Karpas-422 (cell line): ENCODE measurements at regions not wholly inside any gene's neighbourhood (a gene's known extent, or its start where the extent isn't known, plus 50 kb on each side); places are given as distances from the start of the nearest gene placed in this dataset.

Source experiments
- DNase-seq: peaks from one replicate; pipeline ENCODE4 v3.0.0-alpha.2; 2015
- H2AFZ ChIP-seq: fragments of 200-600 bp; sonication (generic); 2 replicates; pipeline ENCODE4 v1.6.1; 2014; ENCODE audit warnings: antibody characterized with exemption, low read length, mixed read lengths
- H3K27ac ChIP-seq: fragments of 200-600 bp; sonication (generic); 2 replicates; pipeline ENCODE4 v1.5.1; 2014; ENCODE audit warnings: mild to moderate bottlenecking, low read length, moderate library complexity
- H3K27me3 ChIP-seq: fragments of 200-600 bp; sonication (generic); 2 replicates; pipeline ENCODE4 v1.6.1; 2014; ENCODE audit warnings: low read length, mixed read lengths
- H3K36me3 ChIP-seq: fragments of 200-600 bp; sonication (generic); 2 replicates; pipeline ENCODE4 v1.6.1; 2014; ENCODE audit warnings: low read length, mixed read lengths; ENCODE audit not compliant: insufficient read depth
- H3K4me1 ChIP-seq: fragments of 200-600 bp; sonication (generic); 2 replicates; pipeline ENCODE4 v1.6.1; 2014; ENCODE audit warnings: mild to moderate bottlenecking, low read length, mixed read lengths
- H3K4me2 ChIP-seq: fragments of 200-600 bp; sonication (generic); 2 replicates; pipeline ENCODE4 v1.6.1; 2014; ENCODE audit warnings: low read length, low read depth, mild to moderate bottlenecking; ENCODE audit not compliant: poor library complexity, severe bottlenecking
- H3K4me3 ChIP-seq: fragments of 200-600 bp; sonication (generic); 2 replicates; pipeline ENCODE4 v1.5.1; 2014; ENCODE audit warnings: mild to moderate bottlenecking, antibody characterized with exemption, low read length, mixed read lengths
- H3K79me2 ChIP-seq: fragments of 200-600 bp; sonication (generic); 2 replicates; pipeline ENCODE4 v1.6.1; 2014; ENCODE audit warnings: mild to moderate bottlenecking, low read length, mixed read lengths
- H3K9ac ChIP-seq: fragments of 200-600 bp; sonication (generic); 2 replicates; pipeline ENCODE4 v1.6.0; 2014; ENCODE audit warnings: low read length
- H3K9me2 ChIP-seq: fragments of 200-600 bp; sonication (generic), shearing (Covaris generic); replicated peaks from 2 replicates; pipeline ENCODE4 v1.6.0; 2014; ENCODE audit warnings: mild to moderate bottlenecking, low read length, moderate library complexity; ENCODE audit not compliant: insufficient read depth
- H3K9me3 ChIP-seq: fragments of 300-700, 200-600 bp; sonication (generic); 2 replicates; pipeline ENCODE4 v1.6.1; 2014; ENCODE audit warnings: low read length, mixed read lengths
- H4K20me1 ChIP-seq: fragments of 200-600 bp; sonication (generic); 2 replicates; pipeline ENCODE4 v1.6.1; 2014; ENCODE audit warnings: mild to moderate bottlenecking, antibody characterized with exemption, low read length, low read depth; ENCODE audit not compliant: insufficient read depth

DNA sequence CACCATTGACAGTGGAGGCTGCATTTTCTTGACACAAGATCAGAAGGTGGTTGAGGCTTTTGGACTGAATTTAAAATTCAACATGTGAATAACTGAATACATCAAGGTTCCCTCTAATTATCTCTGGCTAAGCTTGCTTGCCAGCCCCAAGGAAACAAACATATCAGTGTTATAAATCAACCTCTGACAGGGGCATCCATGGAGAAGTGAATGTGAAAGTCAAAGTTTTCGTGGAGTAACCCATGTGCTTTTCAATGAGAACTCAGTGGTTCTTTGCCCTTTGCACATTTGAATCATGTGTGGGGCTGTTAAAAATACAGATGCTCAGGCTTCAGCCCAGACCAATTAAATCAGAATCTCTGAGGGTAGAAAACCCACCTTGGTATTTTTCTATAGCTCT, 128.9 kb downstream of the LRRC70 start:
- Histone ChIP-seq H3K4me1 (no peaks in the 10 kb centered on the region), H3K36me3 (no peaks in the 10 kb centered on the region), H3K9me2 (no peaks in the 10 kb centered on the region), H2AFZ (no peak overlapping the region), H3K79me2 (no peaks in the 10 kb centered on the region), H3K9ac (no peak overlapping the region), H3K27ac (no peak overlapping the region), H3K4me3 (no peak overlapping the region), H3K4me2 (no peak overlapping the region), H3K9me3 (no peaks in the 10 kb centered on the region), H3K27me3 (no peaks in the 10 kb centered on the region), H4K20me1 (no peaks in the 10 kb centered on the region)
- no peak for DNase-seq

DNA sequence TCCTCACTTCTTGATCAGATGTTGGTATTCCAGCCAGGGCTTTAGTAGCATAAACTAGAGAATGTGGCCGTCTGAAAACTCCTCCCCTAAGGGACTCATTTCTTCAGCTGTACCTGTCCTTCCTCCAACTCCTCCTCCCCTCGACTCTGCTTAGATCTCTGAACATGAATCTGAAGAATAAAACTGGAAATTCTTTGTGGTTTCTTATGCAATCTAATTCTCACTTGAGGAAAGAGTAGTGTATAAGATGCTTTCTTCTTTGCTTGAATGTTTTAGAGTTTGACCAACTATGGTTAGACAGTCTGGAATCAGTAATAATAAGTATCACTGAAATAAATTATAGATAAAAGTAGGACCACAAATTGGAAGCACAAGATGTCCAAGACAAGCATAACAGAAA, 128.5 kb downstream of the LRRC70 start:
- DNase-seq, result no peak
- no peaks in the 10 kb centered on the region for H3K79me2 ChIP-seq
- H3K27me3 ChIP-seq, result no peaks in the 10 kb centered on the region
- H4K20me1 ChIP-seq, result no peaks in the 10 kb centered on the region
- H3K27ac ChIP-seq, result no peak overlapping the region
- H2AFZ ChIP-seq, result no peak overlapping the region
- no peaks in the 10 kb centered on the region for H3K4me1 ChIP-seq
- H3K4me3 ChIP-seq, result no peak overlapping the region
- no peaks in the 10 kb centered on the region for H3K9me3 ChIP-seq
- H3K4me2 ChIP-seq, result no peak overlapping the region
- H3K9me2 ChIP-seq, result no peaks in the 10 kb centered on the region
- no peak overlapping the region for H3K9ac ChIP-seq
- no peaks in the 10 kb centered on the region for H3K36me3 ChIP-seq

DNA sequence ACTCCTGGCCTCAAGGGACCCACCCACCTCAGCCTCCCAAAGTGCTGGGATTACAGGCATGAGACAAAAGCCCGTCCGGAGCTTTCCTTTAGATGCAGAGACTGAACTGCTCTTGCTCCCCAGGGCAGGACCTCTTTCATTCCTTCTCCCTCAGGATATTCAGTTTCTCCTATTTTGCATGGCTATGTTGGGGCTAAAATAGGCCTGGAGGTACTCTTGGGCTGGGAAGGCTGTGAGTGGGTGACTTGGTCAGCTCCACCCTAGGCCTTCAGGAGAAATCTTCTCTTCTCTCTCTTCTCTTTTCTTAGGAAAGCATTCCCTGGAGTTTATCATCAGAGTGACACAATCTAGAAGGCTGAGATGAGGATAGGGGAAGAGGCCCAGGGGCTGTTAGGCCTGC, 126.4 kb downstream of the LRRC70 start:
- Histone ChIP-seq H3K9me2 (no peaks in the 10 kb centered on the region), H3K4me3 (no peak overlapping the region), H4K20me1 (no peaks in the 10 kb centered on the region), H3K9ac (no peak overlapping the region), H3K36me3 (no peaks in the 10 kb centered on the region), H3K79me2 (no peaks in the 10 kb centered on the region), H2AFZ (no peak overlapping the region), H3K4me2 (no peak overlapping the region), H3K9me3 (no peaks in the 10 kb centered on the region), H3K4me1 (no peaks in the 10 kb centered on the region), H3K27ac (no peak overlapping the region), H3K27me3 (no peaks in the 10 kb centered on the region)
- no peak for DNase-seq

DNA sequence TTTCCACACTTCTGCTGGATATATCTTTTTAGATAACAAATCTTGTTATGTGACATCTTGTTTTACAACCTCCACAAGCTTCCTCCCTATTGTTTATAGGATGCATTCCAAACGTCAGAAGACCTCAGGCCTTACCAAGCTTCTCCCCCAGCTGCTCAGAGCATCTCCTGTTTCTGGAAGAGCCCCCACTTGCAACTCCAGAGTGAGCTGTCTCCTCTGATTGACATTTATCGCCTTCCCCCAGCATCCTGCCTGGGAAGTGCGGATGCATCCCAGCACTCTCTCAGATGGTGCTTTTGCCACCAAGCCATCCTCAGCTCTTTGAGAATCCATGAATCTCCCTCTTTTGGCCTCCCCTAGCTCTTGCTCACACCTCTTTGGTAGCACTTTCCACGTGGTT, 123.5 kb downstream of the LRRC70 start:
- H3K9me2 ChIP-seq, result no peaks in the 10 kb centered on the region
- H3K36me3 ChIP-seq, result no peaks in the 10 kb centered on the region
- H3K27me3 ChIP-seq, result no peaks in the 10 kb centered on the region
- no peak overlapping the region for H3K4me3 ChIP-seq
- no peak overlapping the region for H2AFZ ChIP-seq
- no peaks in the 10 kb centered on the region for H3K4me1 ChIP-seq
- H3K4me2 ChIP-seq, result no peak overlapping the region
- no peaks in the 10 kb centered on the region for H3K79me2 ChIP-seq
- H3K9ac ChIP-seq, result no peak overlapping the region
- no peaks in the 10 kb centered on the region for H3K9me3 ChIP-seq
- H3K27ac ChIP-seq, result no peak overlapping the region
- DNase-seq, result no peak
- H4K20me1 ChIP-seq, result no peaks in the 10 kb centered on the region

DNA sequence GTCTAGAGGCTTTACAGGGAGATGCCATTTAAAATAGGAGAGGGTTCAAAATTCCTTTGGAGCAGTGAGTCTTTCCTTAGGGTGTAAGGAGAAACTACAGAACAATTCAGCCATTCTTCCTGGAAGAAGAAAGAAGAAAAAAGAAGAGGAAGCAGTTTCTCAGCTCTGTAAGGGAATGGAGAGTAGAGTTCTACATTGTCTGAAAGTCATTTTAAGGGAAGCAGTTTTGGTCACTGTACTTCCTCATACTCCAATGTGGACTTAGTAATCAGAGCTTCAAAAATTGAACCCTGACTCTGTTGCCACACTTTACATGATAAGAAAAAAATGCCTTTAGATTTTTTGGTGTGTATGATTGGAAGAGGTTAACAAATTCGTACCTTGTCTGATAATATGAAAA, 122.4 kb downstream of the LRRC70 start:
- H3K4me2 ChIP-seq, result no peak overlapping the region

DNA sequence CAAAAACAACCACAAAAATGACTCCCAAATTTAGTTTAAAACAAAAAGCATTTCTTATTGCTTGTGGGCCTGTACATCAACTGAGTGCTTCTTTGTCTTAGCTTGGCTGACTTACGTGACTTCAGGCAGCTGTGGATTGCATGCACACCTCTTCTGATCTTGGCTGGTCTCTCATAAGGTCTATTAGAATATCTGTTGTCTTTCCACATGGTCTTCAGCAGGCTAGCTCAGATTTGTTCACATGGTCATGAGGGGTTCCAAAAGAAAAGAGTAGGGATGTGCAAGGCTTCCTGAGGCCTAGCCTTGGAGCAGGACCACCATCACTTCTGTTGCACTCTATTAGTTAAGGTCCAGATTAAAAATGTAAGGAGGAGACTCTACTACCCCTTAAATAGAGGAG, 120.1 kb downstream of the LRRC70 start:
- H3K4me2 ChIP-seq, result no peak overlapping the region
- no peak for DNase-seq
- H4K20me1 ChIP-seq, result no peaks in the 10 kb centered on the region
- no peak overlapping the region for H2AFZ ChIP-seq
- no peak overlapping the region for H3K9ac ChIP-seq
- H3K36me3 ChIP-seq, result no peaks in the 10 kb centered on the region
- no peaks in the 10 kb centered on the region for H3K27me3 ChIP-seq
- H3K79me2 ChIP-seq, result no peaks in the 10 kb centered on the region
- no peaks in the 10 kb centered on the region for H3K4me1 ChIP-seq
- no peaks in the 10 kb centered on the region for H3K9me2 ChIP-seq
- H3K9me3 ChIP-seq, result no peaks in the 10 kb centered on the region
- no peak overlapping the region for H3K27ac ChIP-seq
- H3K4me3 ChIP-seq, result no peak overlapping the region

More for the DNA sequence above, 122.4 kb downstream of the LRRC70 start:
- DNase-seq, result no peak
- H3K27me3 ChIP-seq, result no peaks in the 10 kb centered on the region
- H3K9me3 ChIP-seq, result no peaks in the 10 kb centered on the region
- H3K4me3 ChIP-seq, result no peak overlapping the region
- H3K79me2 ChIP-seq, result no peaks in the 10 kb centered on the region
- no peak overlapping the region for H3K9ac ChIP-seq
- no peak overlapping the region for H2AFZ ChIP-seq
- no peaks in the 10 kb centered on the region for H3K9me2 ChIP-seq
- no peaks in the 10 kb centered on the region for H4K20me1 ChIP-seq
- H3K4me1 ChIP-seq, result no peaks in the 10 kb centered on the region
- H3K27ac ChIP-seq, result no peak overlapping the region
- no peaks in the 10 kb centered on the region for H3K36me3 ChIP-seq

DNA sequence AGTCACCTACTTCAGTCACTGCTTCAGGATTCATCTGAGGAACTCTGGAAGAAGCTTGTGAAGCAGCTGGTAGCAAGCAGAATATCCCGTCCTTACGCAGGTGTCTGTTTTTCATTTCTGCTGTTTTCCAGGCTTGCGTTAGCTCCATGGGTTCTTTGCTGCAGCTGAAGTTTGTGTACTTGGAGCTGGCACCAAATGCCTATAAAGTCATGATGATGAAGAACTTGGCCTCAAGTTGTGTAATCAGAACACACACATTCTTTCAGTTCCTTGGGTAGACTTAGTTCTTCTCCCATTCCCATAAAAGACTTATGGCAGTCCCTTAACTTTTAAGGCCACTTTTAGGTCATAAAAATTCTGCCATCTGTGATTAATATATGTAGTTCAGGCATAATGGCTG, 116.7 kb downstream of the LRRC70 start:
- Histone ChIP-seq H3K4me3 (no peak overlapping the region), H2AFZ (no peak overlapping the region), H3K27ac (no peak overlapping the region), H3K79me2 (no peaks in the 10 kb centered on the region), H3K4me2 (no peak overlapping the region), H3K27me3 (no peaks in the 10 kb centered on the region), H3K9me2 (no peaks in the 10 kb centered on the region), H3K4me1 (no peaks in the 10 kb centered on the region), H3K9me3 (no peaks in the 10 kb centered on the region), H3K9ac (no peak overlapping the region), H4K20me1 (no peaks in the 10 kb centered on the region), H3K36me3 (no peaks in the 10 kb centered on the region)
- DNase-seq, result no peak

DNA sequence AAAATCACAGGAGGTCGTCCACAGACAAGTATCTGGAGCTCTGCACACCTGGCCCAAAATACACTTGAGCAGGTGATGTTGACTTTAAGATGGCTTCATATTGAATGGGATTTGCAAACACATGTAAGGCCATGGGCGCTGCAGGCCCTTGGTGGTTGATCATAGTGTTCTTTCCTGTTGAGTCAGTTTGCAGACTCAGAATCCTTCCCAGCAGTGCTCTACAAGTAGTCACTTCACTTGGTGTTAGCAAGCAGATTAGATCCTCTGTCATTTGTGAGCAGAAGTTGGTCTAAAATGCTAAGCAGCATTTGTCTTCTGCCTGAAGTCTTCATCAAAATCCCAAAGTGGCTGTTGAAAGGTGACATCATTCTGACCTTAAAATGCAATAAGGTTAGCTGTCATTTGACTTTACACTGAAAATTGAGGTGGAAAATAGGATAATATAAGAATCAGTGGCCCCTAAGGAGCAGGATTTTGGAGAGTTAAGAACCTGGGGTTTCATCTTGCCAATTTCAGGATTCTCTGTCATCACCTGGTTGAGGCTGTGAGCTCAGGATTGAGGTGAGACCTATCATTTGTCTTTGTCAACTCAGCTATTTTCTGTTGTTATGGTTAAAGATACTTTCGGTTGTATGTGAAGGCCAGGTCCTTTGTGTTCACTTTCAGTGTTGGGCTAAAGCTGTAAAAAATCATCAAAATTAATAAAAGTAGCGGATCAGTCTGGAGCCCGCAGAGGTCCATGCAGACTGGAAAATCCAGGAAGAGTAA, 114.5 kb downstream of the LRRC70 start:
- Histone ChIP-seq H2AFZ (no peak overlapping the region), H3K9me3 (no peaks in the 10 kb centered on the region), H3K36me3 (no peaks in the 10 kb centered on the region), H3K9me2 (no peaks in the 10 kb centered on the region), H4K20me1 (no peaks in the 10 kb centered on the region), H3K9ac (no peak overlapping the region), H3K27ac (no peak overlapping the region), H3K79me2 (no peaks in the 10 kb centered on the region), H3K4me1 (no peaks in the 10 kb centered on the region), H3K27me3 (no peaks in the 10 kb centered on the region), H3K4me2 (no peak overlapping the region), H3K4me3 (no peak overlapping the region)
- no peak for DNase-seq
